Skeletal muscle cell (primary cell): ENCODE measurements at regions not wholly inside any gene's neighbourhood (a gene's known extent, or its start where the extent isn't known, plus 50 kb on each side); places are given as distances from the start of the nearest gene placed in this dataset.

Experiments used
- DNase-seq: peaks from one replicate; pipeline ENCODE4 v3.0.0-alpha.2; 2010; ENCODE audit warnings: low read depth
- H3K4me3 ChIP-seq: 2 replicates; pipeline ENCODE4 v1.5.1; 2011; ENCODE audit warnings: low read depth, mild to moderate bottlenecking, control low read depth, low read length, moderate library complexity

DNA sequence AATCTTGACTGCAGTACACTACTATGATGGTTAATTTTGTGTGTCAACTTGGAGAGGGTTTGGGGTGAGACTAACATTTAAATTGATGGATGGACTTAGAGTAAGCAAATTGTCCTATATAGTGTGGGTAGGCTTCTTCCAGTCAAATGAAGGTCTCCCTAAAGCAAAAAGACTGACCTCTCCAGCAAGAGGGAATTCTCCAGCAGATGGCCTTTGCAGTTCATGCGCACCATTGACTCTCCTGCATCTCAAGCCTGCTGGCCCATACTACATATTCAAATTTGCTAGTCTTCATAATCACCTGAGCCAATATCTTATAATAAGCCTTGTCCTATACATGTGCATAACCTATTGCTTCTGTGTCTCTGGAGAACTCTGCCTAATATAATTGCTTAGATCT lies 260.2 kb downstream of the RERGL start:
- no peak overlapping the region for H3K4me3 ChIP-seq
- no peak for DNase-seq

DNA sequence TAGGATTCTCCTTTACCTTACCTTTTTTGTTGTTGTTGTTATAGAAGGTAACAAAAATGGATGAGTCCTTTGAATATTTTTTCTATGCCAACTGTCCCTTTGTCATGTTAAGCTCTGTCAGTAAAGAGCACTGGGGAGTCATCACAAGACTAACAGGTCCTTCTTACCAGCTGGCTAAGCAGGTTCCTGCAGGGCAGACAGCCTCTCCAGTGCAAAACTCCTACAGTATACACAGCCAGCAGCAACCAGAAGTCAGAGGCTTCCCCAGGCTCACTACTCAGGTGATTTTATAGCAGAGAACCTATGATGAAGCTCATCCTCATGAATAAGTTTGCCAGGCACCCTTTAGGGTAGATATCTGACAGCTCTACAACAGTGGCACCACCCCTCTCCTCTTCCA lies 271.1 kb downstream of the RERGL start:
- no peak for DNase-seq
- H3K4me3 ChIP-seq, result no peak overlapping the region

DNA sequence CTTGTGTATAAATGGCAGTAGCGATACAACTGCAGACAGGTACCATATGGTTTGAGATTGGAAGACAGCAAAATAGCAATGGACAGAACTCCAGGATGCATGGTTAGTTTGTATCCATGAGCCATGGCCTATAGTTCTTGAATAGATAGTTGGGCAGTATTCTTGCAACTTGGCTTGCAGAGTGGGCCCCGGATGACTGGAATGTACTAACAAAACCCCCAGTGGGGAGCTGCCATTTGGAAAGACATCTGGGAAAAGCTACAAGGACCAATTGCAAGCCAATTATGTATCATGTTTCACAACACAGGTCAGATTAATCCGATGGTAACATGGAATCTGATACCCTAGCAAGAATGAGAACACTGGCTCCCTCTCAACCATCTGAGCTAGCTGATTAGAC lies 279.6 kb downstream of the RERGL start:
- H3K4me3 ChIP-seq, result no peak overlapping the region
- DNase-seq, result no peak

DNA sequence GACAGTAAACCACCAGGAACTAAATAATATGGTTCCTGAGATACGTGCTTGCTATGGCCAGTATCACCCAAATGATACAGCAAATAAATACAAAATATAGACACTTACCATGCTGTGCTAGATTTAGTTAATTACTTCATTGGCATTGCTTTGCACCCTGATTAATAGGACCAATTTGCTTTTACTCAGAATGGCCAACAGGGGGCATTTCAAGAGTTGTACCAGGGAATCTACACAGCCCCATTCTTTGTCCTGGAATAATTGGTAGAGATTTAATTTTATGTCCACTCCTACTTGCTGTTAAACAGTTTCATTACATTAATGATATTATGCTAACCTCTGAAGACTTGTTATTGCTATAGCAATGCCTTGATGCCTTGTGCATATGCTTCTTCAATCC lies 280.8 kb downstream of the RERGL start:
- DNase-seq, result no peak
- no peak overlapping the region for H3K4me3 ChIP-seq

DNA sequence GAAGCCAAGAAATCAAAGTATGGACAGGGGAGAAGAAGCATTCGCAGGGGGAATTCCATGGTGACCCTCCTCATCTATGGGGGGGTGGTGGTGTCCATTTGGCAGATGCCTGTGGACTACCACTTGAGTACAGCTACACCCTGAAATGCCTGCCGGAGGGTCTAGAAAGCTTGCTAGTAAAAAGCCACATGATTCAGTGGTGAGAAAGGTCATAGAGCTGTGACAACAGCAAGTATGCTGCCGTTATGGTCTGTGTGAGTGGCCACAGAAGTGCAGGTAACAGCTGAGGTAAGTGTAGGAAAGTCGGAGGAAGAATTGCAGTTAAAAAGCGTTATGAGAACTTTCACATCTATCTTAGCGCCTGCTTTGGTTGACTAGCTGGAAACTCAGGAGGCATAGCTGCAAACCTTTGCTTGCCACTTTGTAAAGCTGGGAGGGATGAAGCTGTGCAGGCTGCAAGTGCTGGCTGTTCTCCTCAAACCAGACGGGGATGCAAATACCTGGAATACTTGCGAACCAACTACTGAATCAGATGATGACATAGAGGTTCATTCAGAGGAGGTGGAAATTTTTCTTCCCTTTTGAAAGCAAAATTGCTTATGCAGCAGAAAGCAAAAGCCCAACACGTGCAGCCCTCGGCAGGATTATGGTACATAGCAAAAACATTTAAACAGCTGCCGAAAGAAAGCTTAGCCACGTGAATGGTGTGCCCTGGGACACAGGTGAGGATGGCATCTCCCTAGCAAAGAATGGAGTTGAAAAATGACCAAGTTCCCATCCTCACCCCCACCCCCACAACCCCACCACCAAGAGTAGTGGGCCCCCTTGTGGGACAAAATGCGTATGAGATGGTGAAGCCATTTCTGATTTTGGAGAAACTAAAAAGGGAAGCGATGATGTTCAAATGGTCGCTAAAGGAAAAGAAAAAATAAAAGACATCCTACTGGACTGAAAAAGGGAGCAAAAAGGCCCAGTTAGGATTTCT lies 287.0 kb downstream of the RERGL start:
- no peak overlapping the region for H3K4me3 ChIP-seq
- no peak for DNase-seq

DNA sequence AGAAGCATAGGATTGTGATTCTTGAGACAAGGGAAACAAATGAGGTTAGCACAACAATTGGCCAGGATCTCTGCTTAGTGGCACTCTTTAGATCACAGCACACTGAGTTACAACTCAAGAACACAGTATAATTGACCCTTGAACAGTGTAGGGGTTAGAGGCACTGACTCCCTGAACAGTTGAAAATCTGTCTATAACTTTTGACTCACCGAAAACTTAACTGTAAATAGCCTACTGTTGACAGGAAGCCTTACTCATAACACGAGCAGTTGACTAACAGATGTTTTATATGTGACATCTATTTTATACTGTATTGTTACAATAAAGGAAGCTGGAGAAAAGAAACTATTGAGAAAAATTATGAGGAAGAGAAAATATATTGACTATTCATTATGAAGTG lies 296.1 kb downstream of the RERGL start:
- no peak for DNase-seq
- H3K4me3 ChIP-seq, result no peak overlapping the region

DNA sequence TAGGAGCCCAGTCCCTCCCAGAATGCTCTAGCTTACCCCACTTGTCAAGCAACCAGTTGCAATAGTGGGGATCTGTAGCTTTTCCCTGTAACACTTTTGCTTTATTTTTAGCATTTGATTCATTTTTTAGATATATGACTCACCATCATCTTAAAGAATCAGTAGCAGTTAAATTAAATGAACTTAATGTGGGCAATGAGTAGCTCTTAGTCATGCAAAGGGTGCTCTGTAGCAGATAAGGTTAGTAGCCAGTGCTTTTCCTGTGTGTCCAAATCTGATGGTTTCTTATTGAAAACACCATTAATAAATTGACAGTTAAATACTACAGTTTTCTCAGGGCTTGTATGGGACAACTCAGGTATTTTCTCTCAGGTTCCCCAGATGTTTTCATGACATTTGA lies 311.8 kb downstream of the RERGL start:
- H3K4me3 ChIP-seq, result no peak overlapping the region
- DNase-seq, result no peak

DNA sequence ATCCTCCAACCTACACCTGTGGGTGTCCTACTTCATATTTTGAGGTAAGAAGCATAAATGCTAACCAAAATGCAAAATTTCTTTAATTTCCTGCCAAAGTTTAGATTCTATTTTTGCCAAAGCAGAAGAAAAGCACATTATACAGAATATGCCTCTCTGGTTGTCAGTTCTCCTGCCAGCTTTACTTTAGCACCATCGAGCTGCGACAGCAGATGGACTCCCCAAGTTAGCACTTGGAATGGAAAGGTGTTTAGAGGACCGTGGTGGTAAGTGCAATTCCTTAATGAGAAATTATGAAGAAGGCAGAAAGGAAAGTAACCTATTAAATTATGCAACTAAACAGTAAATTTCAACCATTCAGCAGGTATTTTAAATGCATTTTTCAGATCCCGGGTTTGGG lies 326.6 kb downstream of the RERGL start:
- H3K4me3 ChIP-seq, result no peak overlapping the region
- DNase-seq, result no peak

DNA sequence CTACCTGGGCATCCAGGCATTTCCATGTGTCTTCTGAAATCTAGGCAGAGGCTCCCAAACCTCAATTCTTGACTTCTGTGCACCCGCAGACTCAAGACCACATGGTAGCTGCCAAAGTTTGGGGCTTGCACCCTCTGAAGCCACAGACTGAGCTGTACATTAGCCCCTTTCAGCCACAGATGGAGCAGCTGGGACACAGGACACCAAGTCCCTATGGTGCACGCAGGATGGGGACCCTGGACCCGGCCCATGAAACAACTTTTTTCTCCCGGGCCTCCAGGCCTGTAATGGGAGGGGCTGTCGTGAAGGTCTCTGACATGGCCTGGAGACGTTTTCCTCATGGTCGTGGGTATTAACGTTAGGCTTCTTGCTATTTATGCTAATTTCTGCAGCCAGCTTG lies 330.0 kb downstream of the RERGL start:
- no peak overlapping the region for H3K4me3 ChIP-seq
- DNase-seq, result no peak
